Retina (tissue), 1 donor: ENCODE measurements at regions not wholly inside any gene's neighbourhood (a gene's known extent, or its start where the extent isn't known, plus 50 kb on each side); places are given as distances from the start of the nearest gene placed in this dataset.

ENCODE experiments used
- DNase-seq: peaks from one replicate; pipeline ENCODE4 v3.0.0-alpha.2; 2016

- DNase-seq = no peak
Observed at GRCh38 chr18:60445341-60445740, 72.8 kb upstream of the MC4R start.

GRCh38 chr18:60446821-60447220 lies 74.2 kb upstream of the MC4R start:
- DNase-seq = peak; percentile 3

GRCh38 chr18:60448487-60449267 lies 76.1 kb upstream of the MC4R start:
- no peak for DNase-seq

GRCh38 chr18:60452421-60452820 lies 79.8 kb upstream of the MC4R start:
- DNase-seq = no peak

- DNase-seq = no peak
Observed at GRCh38 chr18:60466677-60467076, 94.1 kb upstream of the MC4R start.

GRCh38 chr18:60469387-60470100 lies 97.0 kb upstream of the MC4R start:
- DNase-seq = no peak

- no peak for DNase-seq
Observed at GRCh38 chr18:60471652-60472051, 99.1 kb upstream of the MC4R start.

- DNase-seq = no peak
Observed at GRCh38 chr18:60485201-60485600, 112.6 kb upstream of the MC4R start.

- no peak for DNase-seq
Observed at GRCh38 chr18:60493066-60493465, 120.5 kb upstream of the MC4R start.

GRCh38 chr18:60499675-60500074 lies 127.1 kb upstream of the MC4R start:
- DNase-seq = no peak

GRCh38 chr18:60500960-60501359 lies 128.4 kb upstream of the MC4R start:
- DNase-seq = no peak

- no peak for DNase-seq
Observed at GRCh38 chr18:60502591-60502990, 130.0 kb upstream of the MC4R start.

GRCh38 chr18:60503199-60503598 lies 130.6 kb upstream of the MC4R start:
- DNase-seq = no peak

- DNase-seq = no peak
Observed at GRCh38 chr18:60506190-60506589, 133.6 kb upstream of the MC4R start.

GRCh38 chr18:60506682-60507081 lies 134.1 kb upstream of the MC4R start:
- DNase-seq = no peak

- no peak for DNase-seq
Observed at GRCh38 chr18:60508108-60508507, 135.5 kb upstream of the MC4R start.

- DNase-seq = no peak
Observed at GRCh38 chr18:60534538-60534937, 162.0 kb upstream of the MC4R start.

GRCh38 chr18:60537074-60537473 lies 164.5 kb upstream of the MC4R start:
- DNase-seq = no peak

- DNase-seq = no peak
Observed at GRCh38 chr18:60538891-60539290, 166.3 kb upstream of the MC4R start.

- DNase-seq = no peak
Observed at GRCh38 chr18:60541661-60542060, 169.1 kb upstream of the MC4R start.

- DNase-seq = no peak
Observed at GRCh38 chr18:60543646-60544045, 171.1 kb upstream of the MC4R start.

GRCh38 chr18:60549338-60549960 lies 176.9 kb upstream of the MC4R start:
- peak; percentile 18 for DNase-seq

GRCh38 chr18:60552948-60553347 lies 180.4 kb upstream of the MC4R start:
- DNase-seq = no peak

- no peak for DNase-seq
Observed at GRCh38 chr18:60554967-60555366, 182.4 kb upstream of the MC4R start.
